ENCODE measurements at regions not wholly inside any gene's neighbourhood (a gene's known extent, or its start where the extent isn't known, plus 50 kb on each side); places are given as distances from the start of the nearest gene placed in this dataset.

GRCh38 chr9:30757723-30758122 is 1626.7 kb upstream of the ACO1 start:
- no peak for DNase-seq (ENCODE audit: low read depth in 4 of 4, low spot score in 3 of 4)

DNA sequence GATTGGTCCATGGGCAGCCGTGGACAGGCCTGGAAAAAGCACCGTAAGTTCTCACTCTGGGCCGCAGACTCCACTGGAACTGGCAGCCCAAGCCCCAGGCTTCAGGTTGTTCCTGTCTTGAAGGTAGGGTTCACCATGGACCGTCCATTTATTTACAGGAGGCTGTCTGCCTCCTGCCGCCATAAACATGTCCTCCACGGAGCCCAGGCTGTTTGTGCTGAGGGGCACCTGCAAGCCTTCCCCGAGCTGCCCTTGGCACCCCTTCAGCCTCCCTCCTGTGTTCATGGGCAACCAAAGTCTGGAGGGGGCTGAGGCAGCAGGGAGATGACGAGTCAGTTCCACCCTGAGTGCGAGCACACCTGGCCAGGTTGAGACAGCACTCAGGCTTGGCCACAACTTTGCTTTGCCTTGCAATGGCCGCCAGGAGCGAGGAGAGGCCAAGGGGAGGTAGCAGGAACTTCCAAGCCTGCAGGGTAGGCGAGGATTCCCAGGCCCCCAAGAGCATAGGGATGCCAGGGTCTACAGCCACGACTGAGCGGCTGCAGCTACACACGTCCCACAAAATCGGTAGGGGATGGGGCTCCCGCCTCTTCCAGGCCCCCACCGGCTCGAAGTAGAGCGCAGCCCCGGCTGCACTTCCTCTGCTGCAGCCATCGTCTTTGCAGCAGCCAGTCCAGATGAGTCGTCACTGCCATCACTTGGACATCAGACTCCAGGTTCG is 1625.6 kb upstream of the ACO1 start:
- no peak for DNase-seq (ENCODE audit: low read depth in 4 of 4, low spot score in 3 of 4)

- no peak for DNase-seq (ENCODE audit: low read depth in 4 of 4, low spot score in 3 of 4)
Observed at GRCh38 chr9:30765318-30765717, 1619.1 kb upstream of the ACO1 start.

- DNase-seq (ENCODE audit: low read depth in 4 of 4, low spot score in 3 of 4) = no peak
Observed at GRCh38 chr9:30771163-30771708, 1613.2 kb upstream of the ACO1 start.

DNA sequence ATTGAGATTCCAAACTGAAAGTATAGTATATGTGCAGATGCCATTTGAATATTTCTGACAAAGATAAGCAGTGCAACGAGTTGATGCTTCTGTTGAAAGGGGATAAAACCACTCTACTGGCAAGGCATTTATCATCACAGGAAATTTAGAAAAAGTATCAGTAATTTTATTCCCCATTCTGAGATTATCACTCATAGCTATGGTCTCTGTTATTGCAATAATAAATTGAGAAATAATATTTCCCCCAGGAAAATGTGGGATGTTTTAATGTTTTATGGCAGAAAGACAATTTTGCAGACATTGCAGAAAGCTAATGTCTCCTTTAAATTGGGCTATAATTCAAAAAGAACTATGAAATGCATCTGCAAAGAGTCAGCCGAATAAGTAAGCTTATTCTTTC is 1612.7 kb upstream of the ACO1 start:
- no peak for DNase-seq (ENCODE audit: low read depth in 4 of 4, low spot score in 3 of 4)

- DNase-seq (ENCODE audit: low read depth in 4 of 4, low spot score in 3 of 4) = no peak
Observed at GRCh38 chr9:30773427-30773826, 1611.0 kb upstream of the ACO1 start.

DNA sequence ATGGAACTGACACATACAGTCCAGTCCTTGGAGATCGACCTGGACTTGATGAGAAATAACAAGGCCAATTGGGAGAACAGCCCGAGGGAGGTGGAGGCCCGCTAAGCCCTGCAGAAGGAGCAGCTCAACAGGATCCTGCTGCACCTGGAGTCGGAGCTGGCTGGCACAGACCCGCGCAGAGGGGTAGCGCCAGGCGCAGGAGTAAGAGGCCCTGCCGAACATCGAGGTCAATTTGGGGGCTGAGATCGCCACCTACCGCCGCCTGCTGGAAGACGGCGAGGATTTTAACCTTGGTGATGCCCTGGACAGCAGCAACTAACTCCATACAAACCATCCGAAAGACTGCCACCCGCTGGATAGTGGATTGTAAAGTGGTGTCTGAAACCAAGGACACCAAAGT is 1610.1 kb upstream of the ACO1 start:
- DNase-seq (ENCODE audit: low read depth in 4 of 4, low spot score in 3 of 4) = no peak

- no peak for DNase-seq (ENCODE audit: low read depth in 4 of 4, low spot score in 3 of 4)
Observed at GRCh38 chr9:30775236-30775635, 1609.2 kb upstream of the ACO1 start.

- DNase-seq (ENCODE audit: low read depth in 4 of 4, low spot score in 3 of 4) = no peak
Observed at GRCh38 chr9:30796764-30797163, 1587.7 kb upstream of the ACO1 start.

DNA sequence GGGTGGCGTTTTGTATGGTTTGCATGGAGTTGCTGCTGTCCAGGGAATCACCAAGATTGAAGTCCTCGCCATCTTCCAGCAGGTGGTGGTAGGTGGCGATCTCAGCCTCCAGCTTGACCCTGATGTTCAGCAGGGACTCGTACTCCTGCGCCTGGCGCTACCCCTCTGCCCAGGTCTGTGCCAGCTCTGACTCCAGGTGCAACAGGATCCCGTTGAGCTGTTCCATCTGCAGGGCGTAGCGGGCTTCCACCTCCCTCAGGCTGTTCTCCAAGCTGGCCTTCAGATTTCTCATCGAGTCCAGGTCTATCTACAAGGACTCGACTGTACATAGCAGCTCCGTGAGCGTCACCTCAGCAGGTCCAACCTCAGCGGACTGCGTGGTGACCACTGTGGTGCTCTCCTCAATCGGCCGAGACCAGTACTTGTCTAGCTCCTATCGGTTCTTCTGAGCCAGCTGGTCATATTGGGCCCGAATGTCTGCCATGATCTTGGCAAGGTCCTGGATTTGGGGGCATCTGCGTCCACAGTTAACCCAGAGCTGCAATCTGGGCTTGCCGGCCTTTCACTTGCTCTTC is 1584.8 kb upstream of the ACO1 start:
- no peak for DNase-seq (ENCODE audit: low read depth in 4 of 4, low spot score in 3 of 4)

GRCh38 chr9:30800421-30800820 is 1584.0 kb upstream of the ACO1 start:
- no peak for DNase-seq (ENCODE audit: low read depth in 4 of 4, low spot score in 3 of 4)

DNA sequence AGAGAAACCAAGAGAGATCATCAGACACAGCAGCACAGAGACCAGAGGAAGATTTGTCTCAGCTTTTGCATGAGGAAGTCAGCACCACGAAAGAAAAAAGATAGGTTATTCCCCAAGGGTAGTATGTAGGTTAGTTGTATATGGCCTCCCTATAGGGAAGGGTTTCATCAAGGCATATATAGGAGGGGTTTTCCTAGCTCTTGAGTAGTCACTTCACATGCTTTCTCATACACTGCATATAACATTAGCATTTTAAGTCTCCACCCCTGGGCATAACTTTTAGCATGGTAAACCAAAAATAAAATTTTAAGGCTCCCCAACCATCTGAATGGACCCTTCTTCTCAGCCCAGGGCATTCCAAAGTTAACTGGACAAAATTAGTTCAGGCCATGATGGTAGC is 1571.6 kb upstream of the ACO1 start:
- no peak for DNase-seq (ENCODE audit: low read depth in 4 of 4, low spot score in 3 of 4)

- no peak for DNase-seq (ENCODE audit: low read depth in 4 of 4, low spot score in 3 of 4)
Observed at GRCh38 chr9:30815585-30815984, 1568.9 kb upstream of the ACO1 start.

GRCh38 chr9:30845136-30845535 is 1539.3 kb upstream of the ACO1 start:
- DNase-seq (ENCODE audit: low read depth in 4 of 4, low spot score in 3 of 4) = no peak

DNA sequence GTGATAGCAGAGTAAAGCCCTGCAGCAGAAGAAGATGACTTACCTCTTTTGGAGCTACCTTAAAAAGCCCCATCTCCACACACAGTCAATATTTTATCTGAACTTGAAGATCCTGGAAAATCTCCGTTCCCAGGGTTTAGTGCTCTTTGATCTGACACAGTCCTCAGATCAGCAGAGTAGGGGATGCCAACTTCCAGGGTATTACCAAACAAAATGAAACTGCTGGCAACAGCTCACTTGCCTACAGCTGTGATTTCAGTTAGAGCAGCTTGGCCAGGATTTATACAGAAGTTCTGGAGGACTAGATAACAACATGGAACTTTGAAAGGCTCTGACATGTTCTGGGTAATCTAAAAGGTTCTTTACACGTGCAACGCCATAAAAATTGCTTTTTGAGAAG is 1537.8 kb upstream of the ACO1 start:
- no peak for DNase-seq (ENCODE audit: low read depth in 4 of 4, low spot score in 3 of 4)

- DNase-seq (ENCODE audit: low read depth in 4 of 4, low spot score in 3 of 4) = no peak
Observed at GRCh38 chr9:30851600-30851999, 1532.8 kb upstream of the ACO1 start.

- no peak for DNase-seq (ENCODE audit: low read depth in 4 of 4, low spot score in 3 of 4)
Observed at GRCh38 chr9:30900706-30901105, 1483.7 kb upstream of the ACO1 start.

DNA sequence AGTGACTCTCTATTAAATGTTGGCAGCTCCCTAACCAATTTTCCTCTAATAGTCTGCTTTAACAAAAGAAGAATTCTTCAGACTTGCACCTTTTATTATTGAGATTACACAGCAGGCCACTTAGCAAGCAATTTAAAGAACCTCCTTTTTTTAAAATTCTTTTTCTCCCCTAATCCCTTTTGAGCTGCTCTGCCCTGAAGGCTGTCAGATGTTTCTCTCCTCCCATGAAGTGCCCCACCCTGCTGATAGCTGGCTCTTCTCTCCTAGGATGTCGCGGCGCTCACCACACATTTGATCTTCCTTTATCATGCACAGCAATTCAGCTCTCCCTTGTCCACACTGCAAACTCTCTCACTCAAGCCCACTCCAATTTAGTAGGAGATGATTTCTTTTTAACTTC is 1471.1 kb upstream of the ACO1 start:
- DNase-seq (ENCODE audit: low read depth in 4 of 4, low spot score in 3 of 4) = no peak

- DNase-seq (ENCODE audit: low read depth in 4 of 4, low spot score in 3 of 4) = no peak
Observed at GRCh38 chr9:30915451-30915850, 1469.0 kb upstream of the ACO1 start.

GRCh38 chr9:30925126-30925525 is 1459.3 kb upstream of the ACO1 start:
- DNase-seq (ENCODE audit: low read depth in 4 of 4, low spot score in 3 of 4) = no peak

DNA sequence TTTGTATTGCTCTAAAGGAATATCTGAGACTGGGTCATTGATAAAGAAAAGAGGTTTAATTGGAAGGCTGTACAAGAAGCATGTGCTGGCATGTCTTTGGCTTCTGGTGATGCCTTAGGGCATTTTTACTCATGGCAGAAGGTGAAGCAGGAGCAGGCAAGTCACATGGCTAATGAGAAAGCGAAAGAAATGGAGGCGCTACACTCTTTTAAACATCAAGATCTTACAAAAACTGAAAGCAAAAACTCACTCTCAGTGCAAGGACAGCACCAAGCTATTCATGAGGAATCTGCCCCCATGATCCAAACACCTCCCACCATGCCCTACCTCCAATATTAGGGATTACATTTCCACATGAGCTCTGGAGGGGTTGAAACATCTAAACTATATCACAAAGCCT is 1458.8 kb upstream of the ACO1 start:
- DNase-seq (ENCODE audit: low read depth in 4 of 4, low spot score in 3 of 4) = no peak

DNA sequence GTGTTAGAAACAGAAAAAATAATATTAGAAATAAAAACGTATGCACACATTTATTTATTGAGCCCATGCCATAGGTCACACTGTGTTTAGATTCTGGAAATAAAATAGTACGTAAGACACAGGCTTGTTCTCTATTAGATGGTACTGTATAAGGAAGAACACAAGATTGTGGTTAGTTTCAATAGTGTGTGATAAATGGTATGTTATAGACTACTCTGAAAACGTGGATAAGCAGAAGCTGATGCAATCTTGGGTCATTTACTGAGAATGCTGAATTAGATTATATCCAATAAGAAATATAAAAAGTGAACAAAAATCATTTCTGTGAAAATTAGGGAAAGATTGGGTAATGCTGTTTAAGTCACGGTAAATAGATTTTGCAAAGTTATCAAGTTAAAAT is 1456.4 kb upstream of the ACO1 start:
- no peak for DNase-seq (ENCODE audit: low read depth in 4 of 4, low spot score in 3 of 4)

DNA sequence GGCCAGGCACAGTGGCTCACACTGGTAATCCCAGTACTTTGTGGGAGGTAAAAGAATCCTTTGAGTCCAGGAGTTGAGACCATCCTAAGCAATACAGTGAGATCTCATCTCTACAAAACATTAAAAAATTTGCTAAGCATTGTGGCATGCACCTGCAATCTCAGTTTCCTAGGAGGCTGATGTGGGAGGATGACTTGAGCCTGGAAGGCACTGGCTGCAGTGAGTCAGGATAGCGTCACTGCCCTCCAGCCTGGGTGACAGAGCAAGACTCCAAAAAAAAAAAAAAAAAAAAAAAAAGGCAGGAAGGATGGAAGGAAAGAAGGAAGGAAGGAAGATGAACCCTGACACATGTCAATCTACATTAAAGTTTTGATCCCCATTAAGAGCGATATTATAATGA is 1452.2 kb upstream of the ACO1 start:
- no peak for DNase-seq (ENCODE audit: low read depth in 4 of 4, low spot score in 3 of 4)

Data from right renal pelvis (tissue), 4 donors.